Uterus (tissue), 2 donors: ENCODE measurements at regions not wholly inside any gene's neighbourhood (a gene's known extent, or its start where the extent isn't known, plus 50 kb on each side); places are given as distances from the start of the nearest gene placed in this dataset.

Experiments used
- POLR2A ChIP-seq, 2 donors: fragments of 450-650 bp; IDR thresholded peaks; one replicate each; pipeline ENCODE4 v1.6.1; 2016; ENCODE audit warnings: antibody characterized with exemption in 2 of 2, mild to moderate bottlenecking in 1 of 2, moderate library complexity in 1 of 2
- TF ChIP-seq, protein P1 (sequence below), 4 experiments: fragments of 200-600 bp in 2 of 4; fragments of 450-650 bp in 2 of 4; sonication (generic) in 2 of 4; IDR thresholded peaks; one replicate each; pipeline ENCODE4 v1.5.1; 2016 to 2019; ENCODE audit warnings: antibody characterized with exemption in 4 of 4, mild to moderate bottlenecking in 2 of 4, moderate library complexity in 1 of 4

DNA sequence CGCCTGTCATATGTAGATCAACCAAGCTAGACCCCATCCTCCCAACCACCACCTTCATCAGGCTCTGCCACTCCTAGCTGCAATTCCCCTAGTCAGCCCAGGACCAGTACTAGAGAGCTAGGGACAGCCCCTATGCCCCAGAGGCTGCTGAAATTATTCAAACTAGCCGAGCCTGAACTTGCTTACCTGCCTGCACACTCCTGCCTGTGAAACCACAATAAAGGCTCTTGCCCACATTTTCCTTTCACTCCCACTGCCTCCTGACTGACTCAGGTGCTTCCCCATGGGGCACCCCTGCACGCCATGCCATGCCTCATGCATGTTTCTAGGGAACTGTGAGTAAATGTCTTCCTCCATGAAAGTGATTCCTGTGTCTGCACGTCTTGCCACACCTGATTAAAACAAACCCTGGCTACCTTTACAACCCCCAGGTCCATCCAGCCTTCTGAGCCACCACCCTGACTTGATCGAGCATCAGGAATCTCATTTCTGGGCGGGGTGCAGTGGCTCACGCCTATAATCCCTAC, 66.5 kb upstream of the IER3 start:
- TF ChIP-seq, protein P1, sequence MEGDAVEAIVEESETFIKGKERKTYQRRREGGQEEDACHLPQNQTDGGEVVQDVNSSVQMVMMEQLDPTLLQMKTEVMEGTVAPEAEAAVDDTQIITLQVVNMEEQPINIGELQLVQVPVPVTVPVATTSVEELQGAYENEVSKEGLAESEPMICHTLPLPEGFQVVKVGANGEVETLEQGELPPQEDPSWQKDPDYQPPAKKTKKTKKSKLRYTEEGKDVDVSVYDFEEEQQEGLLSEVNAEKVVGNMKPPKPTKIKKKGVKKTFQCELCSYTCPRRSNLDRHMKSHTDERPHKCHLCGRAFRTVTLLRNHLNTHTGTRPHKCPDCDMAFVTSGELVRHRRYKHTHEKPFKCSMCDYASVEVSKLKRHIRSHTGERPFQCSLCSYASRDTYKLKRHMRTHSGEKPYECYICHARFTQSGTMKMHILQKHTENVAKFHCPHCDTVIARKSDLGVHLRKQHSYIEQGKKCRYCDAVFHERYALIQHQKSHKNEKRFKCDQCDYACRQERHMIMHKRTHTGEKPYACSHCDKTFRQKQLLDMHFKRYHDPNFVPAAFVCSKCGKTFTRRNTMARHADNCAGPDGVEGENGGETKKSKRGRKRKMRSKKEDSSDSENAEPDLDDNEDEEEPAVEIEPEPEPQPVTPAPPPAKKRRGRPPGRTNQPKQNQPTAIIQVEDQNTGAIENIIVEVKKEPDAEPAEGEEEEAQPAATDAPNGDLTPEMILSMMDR (IDR thresholded peaks at IDR 0.05), result no peak
- TF ChIP-seq POLR2A (IDR thresholded peaks at IDR 0.05), result no peak
